ENCODE measurements at regions not wholly inside any gene's neighbourhood (a gene's known extent, or its start where the extent isn't known, plus 50 kb on each side); places are given as distances from the start of the nearest gene placed in this dataset.

- no peak for TF ChIP-seq CTCF (IDR thresholded peaks at IDR 0.05)
- no peak for TF ChIP-seq POLR2A (IDR thresholded peaks at IDR 0.05)
These were observed 460.2 kb downstream of the DNAJB9 start for GRCh38 chr7:109029866-109030265.
